GM21737 (cell line): ENCODE measurements at regions not wholly inside any gene's neighbourhood (a gene's known extent, or its start where the extent isn't known, plus 50 kb on each side); places are given as distances from the start of the nearest gene placed in this dataset.

Source experiments
- ATAC-seq: cut with Tn5 transposase; IDR thresholded peaks from one replicate; pipeline ENCODE4 v1.9.1; 2021; ENCODE audit warnings: mild to moderate bottlenecking, moderate library complexity; ENCODE audit not compliant: unreplicated experiment

GRCh38 chr2:54360055-54360792, 95.9 kb upstream of the SPTBN1 start:
- no peak for ATAC-seq

- no peak for ATAC-seq
These were observed 91.7 kb upstream of the SPTBN1 start for GRCh38 chr2:54364409-54364808.

GRCh38 chr2:54365661-54366060, 90.5 kb upstream of the SPTBN1 start:
- ATAC-seq = no peak

GRCh38 chr2:54366487-54367280, 89.4 kb upstream of the SPTBN1 start:
- ATAC-seq = no peak

GRCh38 chr2:54370405-54371104, 85.6 kb upstream of the SPTBN1 start:
- no peak for ATAC-seq

GRCh38 chr2:54371460-54372065, 84.6 kb upstream of the SPTBN1 start:
- no peak for ATAC-seq

GRCh38 chr2:54372361-54372760, 83.8 kb upstream of the SPTBN1 start:
- no peak for ATAC-seq

GRCh38 chr2:54373855-54374254, 82.3 kb upstream of the SPTBN1 start:
- ATAC-seq = no peak

- ATAC-seq = no peak
These were observed 81.3 kb upstream of the SPTBN1 start for GRCh38 chr2:54374591-54375364.

GRCh38 chr2:54377451-54377850, 78.7 kb upstream of the SPTBN1 start:
- ATAC-seq = no peak

GRCh38 chr2:54377901-54378493, 78.1 kb upstream of the SPTBN1 start:
- no peak for ATAC-seq

GRCh38 chr2:54380670-54381069, 75.5 kb upstream of the SPTBN1 start:
- ATAC-seq = no peak

GRCh38 chr2:54381293-54381692, 74.8 kb upstream of the SPTBN1 start:
- no peak for ATAC-seq

GRCh38 chr2:54382601-54383000, 73.5 kb upstream of the SPTBN1 start:
- ATAC-seq = no peak

- ATAC-seq = no peak
These were observed 71.6 kb upstream of the SPTBN1 start for GRCh38 chr2:54384301-54385203.

GRCh38 chr2:54385271-54385670, 70.9 kb upstream of the SPTBN1 start:
- no peak for ATAC-seq

- no peak for ATAC-seq
These were observed 69.5 kb upstream of the SPTBN1 start for GRCh38 chr2:54386585-54386984.

- ATAC-seq = no peak
These were observed 68.8 kb upstream of the SPTBN1 start for GRCh38 chr2:54387059-54387991.
